Stimulated activated naive B cell treated with anti-CD40 and anti-IgM and Interleukin-4, amounts not matched to agents 10 μg/mL and 1 μg/mL and 100 μg/mL, for 72 hours (primary cell): ENCODE measurements at regions not wholly inside any gene's neighbourhood (a gene's known extent, or its start where the extent isn't known, plus 50 kb on each side); places are given as distances from the start of the nearest gene placed in this dataset.
"Not testable (repeated sequence)": the region's sequence is repeated elsewhere in the genome, so short reads cannot be mapped to it uniquely, and the experiment has no call there.

Source experiments
- ATAC-seq, 2 donors: fragments of 150-1000 bp; cut with Tn5 transposase; replicated peaks; 2 replicates each; pipeline ENCODE4 v1.10.0; 2021; ENCODE audit warnings: moderate library complexity in 1 of 2
- DNase-seq: peaks from one replicate; pipeline ENCODE4 v3.0.0; 2021
- H3K27ac Mint-ChIP-seq: one replicate; pipeline ENCODE4 v1.8.0; 2022; ENCODE audit warnings: mild to moderate bottlenecking, mixed read lengths
- H3K27me3 Mint-ChIP-seq, 2 donors: one replicate each; pipeline ENCODE4 v1.8.0; 2022; ENCODE audit warnings: mixed read lengths in 2 of 2
- H3K36me3 Mint-ChIP-seq, 2 donors: one replicate each; pipeline ENCODE4 v1.8.0; 2022; ENCODE audit warnings: mixed read lengths in 2 of 2, mild to moderate bottlenecking in 1 of 2
- H3K4me1 Mint-ChIP-seq, 2 donors: one replicate each; pipeline ENCODE4 v1.8.0; 2022; ENCODE audit warnings: mixed read lengths in 2 of 2, mild to moderate bottlenecking in 1 of 2
- H3K4me3 Mint-ChIP-seq, 2 donors: one replicate each; pipeline ENCODE4 v1.8.0; 2022; ENCODE audit warnings: mild to moderate bottlenecking in 2 of 2, mixed read lengths in 2 of 2, moderate library complexity in 1 of 2
- H3K9me3 Mint-ChIP-seq, 2 donors: one replicate each; pipeline ENCODE4 v1.8.0; 2022; ENCODE audit warnings: mixed read lengths in 2 of 2, mild to moderate bottlenecking in 1 of 2

DNA sequence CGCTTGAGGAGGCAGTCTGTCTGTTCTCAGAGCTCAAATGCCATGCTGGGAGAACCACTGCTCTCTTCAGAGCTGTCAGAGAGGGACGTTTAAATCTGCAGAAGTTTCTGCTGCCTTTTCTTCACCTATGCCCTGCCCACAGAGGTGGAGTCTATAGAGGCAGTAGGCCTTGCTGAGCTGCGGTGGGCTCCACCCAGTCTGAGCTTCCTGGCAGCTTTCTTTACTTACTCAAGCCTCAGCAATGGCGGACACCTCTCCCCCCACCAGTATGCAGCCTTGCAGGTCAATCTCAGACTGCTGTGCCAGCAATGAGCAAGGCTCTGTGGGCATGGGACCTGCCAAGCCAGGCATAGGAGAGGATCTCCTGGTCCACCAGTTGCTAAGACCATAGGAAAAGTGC lies 580.1 kb downstream of the FRK start:
- H3K4me1 Mint-ChIP-seq: not testable (repeated sequence)

DNA sequence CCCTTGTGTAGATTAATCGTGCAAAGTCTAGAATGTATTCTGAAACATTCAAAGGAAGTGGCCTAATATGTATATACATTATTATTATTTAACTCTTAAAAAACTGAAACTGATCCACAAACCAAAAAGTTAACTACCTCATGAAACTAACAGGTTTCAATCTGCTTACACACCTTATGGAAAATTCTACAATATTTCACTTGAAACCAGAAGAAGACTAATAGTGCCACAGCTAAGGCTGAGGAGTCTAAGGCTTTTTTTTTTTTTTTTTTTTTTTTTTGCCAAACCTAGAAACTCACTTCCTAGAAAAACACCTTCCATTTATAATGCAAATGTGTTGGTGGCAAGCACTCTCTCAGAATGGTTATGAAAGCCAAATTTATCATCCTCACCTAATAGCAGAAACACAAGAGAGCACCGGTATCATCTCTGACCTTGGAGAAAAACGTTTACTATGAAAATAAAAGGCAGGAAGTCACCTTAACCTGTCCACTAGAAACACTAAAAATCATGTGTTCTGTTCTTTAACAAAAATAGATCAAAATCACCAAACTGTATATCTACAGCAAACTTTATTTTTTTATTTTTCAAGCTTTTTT lies 586.1 kb downstream of the FRK start:
- peaks cover 0 to under 1% of the 10 kb centered on the region in 2 donors for H3K9me3 Mint-ChIP-seq
- H3K27ac Mint-ChIP-seq: no peak overlapping the region
- ATAC-seq (no peak), DNase-seq (no peak)
- H3K27me3 Mint-ChIP-seq: no peaks in the 10 kb centered on the region
- no peaks in the 10 kb centered on the region for H3K36me3 Mint-ChIP-seq
- no peak overlapping the region for H3K4me3 Mint-ChIP-seq
- H3K4me1 Mint-ChIP-seq: no peaks in the 10 kb centered on the region

More for the DNA sequence above, 580.1 kb downstream of the FRK start:
- not testable (repeated sequence) for DNase-seq, H3K4me3 Mint-ChIP-seq, H3K36me3 Mint-ChIP-seq, H3K27me3 Mint-ChIP-seq, ATAC-seq, H3K27ac Mint-ChIP-seq, H3K9me3 Mint-ChIP-seq

DNA sequence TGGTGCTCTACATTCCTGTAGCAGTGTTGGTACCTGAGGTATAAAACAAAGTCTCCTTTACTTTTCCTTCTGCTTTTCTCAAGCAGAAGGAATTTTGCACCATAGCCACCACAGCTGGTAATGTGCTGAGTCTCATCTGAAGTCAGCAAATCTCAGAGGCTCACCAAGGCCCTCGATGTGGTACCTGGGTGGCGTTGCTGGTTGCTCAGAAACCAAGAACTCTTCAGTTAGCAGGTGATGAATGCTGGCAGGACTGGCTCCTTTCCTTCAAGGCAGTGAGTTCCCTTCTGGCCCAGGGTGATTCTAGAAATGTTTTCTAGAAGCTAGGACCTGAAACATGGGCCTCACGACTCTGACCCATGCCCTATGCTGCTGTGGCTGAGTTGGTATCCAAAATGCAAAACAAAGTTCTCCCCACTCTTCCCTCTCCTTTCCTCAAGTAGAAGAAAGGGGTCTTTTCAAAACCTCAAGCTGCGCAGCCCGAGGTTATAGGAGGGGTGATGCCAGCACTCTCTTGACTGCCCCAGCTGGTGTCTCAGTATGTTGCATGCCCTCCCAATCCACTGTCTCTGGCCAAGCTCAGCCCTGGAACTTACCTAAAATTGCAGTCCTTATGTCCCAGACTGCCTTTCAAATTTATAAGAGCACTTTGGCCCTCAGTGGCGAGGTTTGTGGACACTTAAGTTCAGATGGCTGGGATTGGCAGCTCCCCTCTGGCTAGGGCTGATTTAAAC lies 592.3 kb downstream of the FRK start:
- DNase-seq: no peak
- no peak for ATAC-seq
- no peaks in the 10 kb centered on the region for H3K27me3 Mint-ChIP-seq
- H3K4me1 Mint-ChIP-seq: no peaks in the 10 kb centered on the region
- peaks cover 2 to 10% of the 10 kb centered on the region in 2 donors for H3K9me3 Mint-ChIP-seq
- no peaks in the 10 kb centered on the region for H3K36me3 Mint-ChIP-seq
- H3K27ac Mint-ChIP-seq: no peak overlapping the region
- H3K4me3 Mint-ChIP-seq: no peak overlapping the region

DNA sequence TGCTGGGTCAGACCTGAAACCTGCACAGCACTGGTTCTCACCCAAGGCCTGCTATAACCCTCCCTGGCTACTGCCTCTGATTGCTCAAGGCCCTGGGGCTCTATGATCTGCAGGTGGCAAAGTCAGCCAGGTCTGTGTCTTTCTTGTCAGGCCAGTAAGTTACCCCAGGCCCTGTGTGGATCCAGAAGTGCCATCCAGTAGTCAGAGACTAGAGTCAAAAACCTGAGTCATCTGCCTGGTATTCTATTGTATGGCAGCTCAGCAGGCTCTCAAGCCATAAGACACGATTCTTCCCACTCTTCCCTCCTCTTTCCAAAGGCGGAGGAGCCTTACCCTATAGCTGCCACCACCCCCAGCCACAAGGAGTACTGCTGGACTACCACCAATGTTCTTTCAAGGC lies 593.0 kb downstream of the FRK start:
- no peak for ATAC-seq
- no peaks in the 10 kb centered on the region for H3K4me1 Mint-ChIP-seq
- no peaks in the 10 kb centered on the region for H3K36me3 Mint-ChIP-seq
- H3K4me3 Mint-ChIP-seq: no peak overlapping the region
- H3K27me3 Mint-ChIP-seq: no peaks in the 10 kb centered on the region
- peaks cover 5 to 10% of the 10 kb centered on the region in 2 donors for H3K9me3 Mint-ChIP-seq
- no peak for DNase-seq
- no peak overlapping the region for H3K27ac Mint-ChIP-seq

DNA sequence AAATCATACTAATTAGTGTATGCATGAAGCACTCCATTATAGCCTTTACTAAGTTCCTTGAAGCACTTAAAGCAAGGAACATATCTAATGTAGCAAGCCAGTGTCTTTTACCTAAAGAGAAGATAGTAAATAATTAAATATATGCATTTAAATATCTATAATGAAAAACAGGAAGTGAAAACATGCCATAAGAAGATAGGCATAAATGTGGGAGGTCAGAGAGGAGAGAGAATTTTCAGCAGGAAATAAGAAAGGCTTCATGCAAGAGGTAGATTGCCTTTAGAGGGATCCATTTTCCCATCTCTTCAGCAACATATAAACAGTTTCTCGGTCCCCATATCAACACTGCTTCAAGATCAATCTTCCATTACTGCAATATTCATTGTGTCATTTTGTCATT lies 599.8 kb downstream of the FRK start:
- H3K4me1 Mint-ChIP-seq: no peaks in the 10 kb centered on the region

DNA sequence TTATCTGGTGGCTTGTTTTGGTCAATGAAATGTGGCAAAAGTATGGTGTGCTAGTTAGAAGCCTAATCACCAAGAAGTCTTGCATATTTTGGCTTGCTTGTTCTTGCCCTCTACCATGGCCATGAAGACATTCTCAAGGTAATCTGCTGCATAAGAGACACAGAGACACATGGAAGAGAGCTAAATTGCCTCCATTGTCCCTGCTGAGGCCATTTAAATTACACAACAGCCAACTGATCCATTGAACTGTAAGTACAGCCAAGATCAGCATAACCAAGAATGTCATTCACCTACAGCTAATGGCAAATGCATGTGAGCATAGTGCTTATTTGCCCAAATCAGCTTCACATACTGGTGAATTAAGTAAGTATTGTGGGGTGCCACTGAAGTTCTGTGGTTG lies 603.8 kb downstream of the FRK start:
- no peak for ATAC-seq
- H3K27me3 Mint-ChIP-seq: no peaks in the 10 kb centered on the region

More for the DNA sequence above, 599.8 kb downstream of the FRK start:
- peaks cover 4 to 5% of the 10 kb centered on the region in 2 donors for H3K9me3 Mint-ChIP-seq
- H3K4me3 Mint-ChIP-seq: no peak overlapping the region
- no peak for DNase-seq
- H3K27me3 Mint-ChIP-seq: no peaks in the 10 kb centered on the region
- no peaks in the 10 kb centered on the region for H3K36me3 Mint-ChIP-seq
- no peak overlapping the region for H3K27ac Mint-ChIP-seq
- no peak for ATAC-seq

DNA sequence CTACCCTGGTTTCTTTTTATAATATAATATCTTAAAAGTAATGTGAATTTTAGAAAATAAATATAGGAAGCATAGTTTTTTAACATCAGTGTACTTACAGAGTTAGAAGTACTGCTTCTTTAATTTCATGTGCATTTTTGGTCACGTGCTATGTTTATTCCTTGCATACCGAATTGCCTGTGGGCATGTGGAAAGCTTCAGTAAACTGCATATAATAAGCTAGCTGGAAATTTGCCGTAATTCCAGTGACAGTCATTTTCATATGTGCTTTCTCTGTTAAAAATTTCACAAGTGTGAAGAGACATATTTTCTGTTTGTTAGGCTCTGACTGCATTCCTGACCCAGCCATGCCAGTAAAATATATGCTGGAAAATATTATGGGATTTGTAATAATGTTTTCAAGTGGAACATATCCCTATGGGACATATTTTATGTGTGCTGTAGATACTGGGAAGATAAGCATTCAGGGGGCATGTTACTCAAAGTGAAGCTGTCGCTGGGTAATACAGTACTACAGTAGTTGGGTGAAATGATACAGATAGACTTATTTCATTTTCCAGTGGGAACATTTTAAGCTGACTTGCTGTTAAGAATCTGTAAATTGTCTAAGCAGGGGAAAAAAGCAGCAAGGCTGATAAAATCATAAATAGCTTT lies 616.7 kb downstream of the FRK start:
- no peak for DNase-seq
- Mint-ChIP-seq H3K4me3 (no peak overlapping the region), H3K27ac (no peak overlapping the region), H3K36me3 (no peaks in the 10 kb centered on the region), H3K4me1 (no peaks in the 10 kb centered on the region), H3K9me3 (peaks cover 0 to 1% of the 10 kb centered on the region in 2 donors), H3K27me3 (no peaks in the 10 kb centered on the region)
- ATAC-seq: no peak

More for the DNA sequence above, 603.8 kb downstream of the FRK start:
- no peaks in the 10 kb centered on the region for H3K36me3 Mint-ChIP-seq
- peaks cover 0 to 2% of the 10 kb centered on the region in 2 donors for H3K9me3 Mint-ChIP-seq
- no peak for DNase-seq
- H3K4me3 Mint-ChIP-seq: no peak overlapping the region
- no peaks in the 10 kb centered on the region for H3K4me1 Mint-ChIP-seq
- no peak overlapping the region for H3K27ac Mint-ChIP-seq

DNA sequence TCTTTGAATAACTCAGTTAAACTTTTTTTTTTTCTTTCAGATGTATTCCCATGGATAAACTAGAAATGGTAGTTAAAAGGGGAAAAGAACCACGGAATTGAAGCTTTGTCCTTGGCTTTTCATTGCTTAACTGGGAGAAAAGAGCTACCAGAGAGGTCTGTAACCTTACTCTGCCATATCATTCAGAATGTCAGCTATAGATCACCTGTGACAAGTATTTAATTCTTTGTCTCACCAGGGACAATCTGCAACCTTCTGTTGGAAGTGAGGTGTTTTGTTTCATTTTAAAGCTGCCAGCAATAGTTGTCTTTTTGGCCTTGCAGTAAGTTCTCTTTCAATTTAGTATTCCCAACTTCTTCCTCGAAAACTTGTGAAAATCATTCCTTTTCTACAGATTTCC lies 618.4 kb downstream of the FRK start:
- H3K27me3 Mint-ChIP-seq: no peaks in the 10 kb centered on the region
- no peaks in the 10 kb centered on the region for H3K4me1 Mint-ChIP-seq
- DNase-seq (no peak), ATAC-seq (no peak)
- H3K36me3 Mint-ChIP-seq: no peaks in the 10 kb centered on the region
- no peak overlapping the region for H3K27ac Mint-ChIP-seq
- no peak overlapping the region for H3K4me3 Mint-ChIP-seq
- H3K9me3 Mint-ChIP-seq: peaks cover 1 to 4% of the 10 kb centered on the region in 2 donors

DNA sequence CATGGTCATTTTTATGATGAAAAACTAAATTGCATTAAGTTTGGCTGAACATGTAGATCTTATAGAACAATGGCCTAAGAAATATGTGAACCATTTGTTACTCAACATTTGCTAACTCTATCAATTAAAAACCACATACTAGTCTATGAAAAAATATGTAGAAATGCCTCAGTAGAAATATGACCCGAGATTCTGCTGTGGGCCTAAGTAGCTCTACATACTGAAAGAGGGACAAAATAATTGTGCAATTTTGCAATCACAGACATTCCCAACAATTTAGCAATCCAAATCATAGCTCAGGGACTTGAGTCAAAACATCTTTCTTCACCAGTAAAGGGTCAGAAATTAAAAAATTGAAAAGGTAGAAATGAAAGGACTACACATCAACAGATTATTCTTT lies 619.0 kb downstream of the FRK start:
- H3K9me3 Mint-ChIP-seq: peaks cover 1 to 4% of the 10 kb centered on the region in 2 donors
- no peak overlapping the region for H3K27ac Mint-ChIP-seq
- no peaks in the 10 kb centered on the region for H3K36me3 Mint-ChIP-seq
- H3K4me1 Mint-ChIP-seq: no peaks in the 10 kb centered on the region
- no peak overlapping the region for H3K4me3 Mint-ChIP-seq
- no peak for DNase-seq
- ATAC-seq: no peak
- no peaks in the 10 kb centered on the region for H3K27me3 Mint-ChIP-seq

DNA sequence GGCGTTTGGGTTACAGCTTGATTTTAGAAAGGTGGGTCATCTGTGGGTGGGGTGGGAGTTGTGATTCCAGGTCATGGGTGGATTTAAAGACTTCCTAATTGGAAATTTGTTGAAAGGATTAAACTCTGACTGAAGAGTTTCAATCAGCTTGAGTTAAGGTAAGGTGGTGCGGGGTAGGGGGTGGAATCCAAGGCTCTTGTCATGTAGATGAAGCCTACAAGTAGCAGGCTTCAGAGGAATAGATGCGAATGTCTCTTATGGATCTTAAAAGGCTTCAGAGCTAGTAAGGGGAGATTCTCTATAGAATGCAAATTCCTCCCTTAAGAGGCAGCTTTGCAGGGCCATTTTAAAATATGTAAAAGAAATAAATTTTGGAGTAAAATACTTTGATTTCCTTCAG lies 645.3 kb downstream of the FRK start:
- Mint-ChIP-seq H3K4me1 (no peaks in the 10 kb centered on the region), H3K4me3 (no peak overlapping the region), H3K9me3 (peaks cover 5 to 8% of the 10 kb centered on the region in 2 donors), H3K27me3 (no peaks in the 10 kb centered on the region), H3K27ac (no peak overlapping the region), H3K36me3 (no peaks in the 10 kb centered on the region)
- ATAC-seq: no peak
- DNase-seq: no peak

DNA sequence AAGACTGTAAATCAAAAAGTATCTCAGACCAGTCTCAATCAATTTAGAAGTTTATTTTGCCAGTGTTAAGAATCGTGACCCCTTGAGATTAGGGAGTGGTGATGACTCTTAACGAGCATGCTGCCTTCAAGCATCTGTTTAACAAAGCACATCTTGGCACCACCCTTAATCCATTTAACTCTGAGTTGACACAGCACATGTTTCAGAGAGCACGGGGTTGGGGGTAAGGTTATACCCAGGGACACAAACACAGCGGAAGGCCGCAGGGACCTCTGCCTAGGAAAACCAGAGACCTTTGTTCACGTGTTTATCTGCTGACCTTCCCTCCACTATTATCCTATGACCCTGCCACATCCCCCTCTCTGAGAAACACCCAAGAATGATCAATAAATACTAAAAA lies 645.8 kb downstream of the FRK start:
- not testable (repeated sequence) for DNase-seq, H3K36me3 Mint-ChIP-seq

DNA sequence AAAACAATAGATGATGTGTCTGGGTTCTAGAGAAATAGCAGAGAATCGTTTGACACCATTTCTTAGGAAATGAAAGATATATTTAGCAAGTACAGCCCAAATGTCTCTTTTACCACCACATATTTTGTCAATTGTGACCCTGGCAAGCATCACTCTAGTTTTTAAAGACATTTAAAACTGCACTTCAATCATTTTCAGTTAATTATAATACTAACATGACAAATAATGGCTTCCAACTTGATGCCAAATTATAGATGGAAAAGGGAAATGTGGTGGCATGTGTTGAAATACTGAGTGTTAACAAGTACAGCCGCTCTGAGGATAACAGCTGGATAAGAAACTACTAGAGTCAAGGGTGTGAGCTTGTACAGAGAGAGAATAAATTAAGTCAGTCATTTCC lies 648.9 kb downstream of the FRK start:
- Mint-ChIP-seq H3K27ac (no peak overlapping the region), H3K36me3 (no peaks in the 10 kb centered on the region), H3K27me3 (no peaks in the 10 kb centered on the region), H3K9me3 (peaks cover 2 to 3% of the 10 kb centered on the region in 2 donors), H3K4me1 (no peaks in the 10 kb centered on the region), H3K4me3 (no peak overlapping the region)
- DNase-seq (no peak), ATAC-seq (no peak)

More for the DNA sequence above, 645.8 kb downstream of the FRK start:
- H3K4me1 Mint-ChIP-seq, H3K4me3 Mint-ChIP-seq, H3K9me3 Mint-ChIP-seq, H3K27ac Mint-ChIP-seq, H3K27me3 Mint-ChIP-seq, ATAC-seq: not testable (repeated sequence)

DNA sequence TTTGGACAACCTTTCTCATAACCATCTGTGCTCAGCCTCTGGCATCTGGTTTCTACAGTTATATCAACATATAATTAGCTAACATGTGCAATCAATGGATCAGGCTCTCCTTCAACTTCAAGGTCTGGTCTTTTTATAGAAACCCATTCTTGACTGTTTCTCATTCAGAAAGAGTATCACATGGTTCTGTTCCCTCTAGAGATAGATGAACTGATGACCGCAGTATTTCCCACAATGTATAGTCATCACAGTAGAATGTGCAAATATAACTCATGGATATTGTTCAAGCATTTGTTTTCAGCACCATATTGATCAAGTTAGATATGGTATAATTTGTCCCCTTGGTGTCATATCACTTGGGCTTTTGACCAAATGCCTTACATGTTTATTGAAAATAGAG lies 656.2 kb downstream of the FRK start:
- Mint-ChIP-seq H3K4me3 (no peak overlapping the region), H3K36me3 (no peaks in the 10 kb centered on the region), H3K27me3 (no peaks in the 10 kb centered on the region), H3K27ac (no peak overlapping the region), H3K9me3 (peaks cover 6 to 8% of the 10 kb centered on the region in 2 donors), H3K4me1 (no peaks in the 10 kb centered on the region)
- no peak for ATAC-seq
- DNase-seq: no peak

DNA sequence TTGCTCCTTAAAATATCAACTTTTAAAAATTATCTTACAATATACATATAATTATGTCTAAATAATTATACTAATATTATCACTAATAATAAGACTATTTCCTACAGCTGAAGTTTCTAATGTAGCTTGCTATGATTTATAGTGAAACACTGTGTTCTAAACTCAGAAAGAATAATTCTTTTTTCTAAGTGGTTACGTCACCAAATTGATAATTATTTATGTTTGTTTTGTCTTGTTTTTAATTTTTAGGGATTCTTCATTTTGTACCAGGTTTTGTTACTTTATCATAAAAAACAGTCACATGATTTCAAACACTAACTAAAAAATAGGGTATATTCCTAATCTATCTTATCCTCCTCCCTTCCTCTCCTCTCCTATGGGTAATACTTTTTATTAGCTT lies 662.1 kb downstream of the FRK start:
- no peaks in the 10 kb centered on the region for H3K4me1 Mint-ChIP-seq
- no peak overlapping the region for H3K4me3 Mint-ChIP-seq
- no peaks in the 10 kb centered on the region for H3K27me3 Mint-ChIP-seq
- ATAC-seq (no peak), DNase-seq (no peak)
- no peak overlapping the region for H3K27ac Mint-ChIP-seq
- H3K9me3 Mint-ChIP-seq: peaks cover 11 to 16% of the 10 kb centered on the region in 2 donors
- no peaks in the 10 kb centered on the region for H3K36me3 Mint-ChIP-seq
